GM13976 (cell line): ENCODE measurements at regions not wholly inside any gene's neighbourhood (a gene's known extent, or its start where the extent isn't known, plus 50 kb on each side); places are given as distances from the start of the nearest gene placed in this dataset.

Experiments
- DNase-seq: peaks from one replicate; pipeline ENCODE4 v3.0.0; 2012; ENCODE audit warnings: low spot score
- in situ Hi-C: fragments of 300-500 bp; cut with MboI; formaldehyde crosslinking; loops from one replicate; pipeline ENCODE4 v1.12.0; 2022; ENCODE audit warnings: low sequenced_read_pairs, mixed read lengths, inconsistent platforms; ENCODE audit not compliant: unreplicated experiment
- TF ChIP-seq, protein P1 (sequence below): IDR thresholded peaks from 2 replicates; pipeline ENCODE4 v1.5.1; 2012; ENCODE audit warnings: borderline replicate concordance, mild to moderate bottlenecking; ENCODE audit not compliant: insufficient read depth; ENCODE audit errors: extremely low read depth, missing control alignments, control extremely low read depth

GRCh38 chr6:2440516-2440915 lies 195.1 kb upstream of the GMDS start:
- TF ChIP-seq, protein P1, sequence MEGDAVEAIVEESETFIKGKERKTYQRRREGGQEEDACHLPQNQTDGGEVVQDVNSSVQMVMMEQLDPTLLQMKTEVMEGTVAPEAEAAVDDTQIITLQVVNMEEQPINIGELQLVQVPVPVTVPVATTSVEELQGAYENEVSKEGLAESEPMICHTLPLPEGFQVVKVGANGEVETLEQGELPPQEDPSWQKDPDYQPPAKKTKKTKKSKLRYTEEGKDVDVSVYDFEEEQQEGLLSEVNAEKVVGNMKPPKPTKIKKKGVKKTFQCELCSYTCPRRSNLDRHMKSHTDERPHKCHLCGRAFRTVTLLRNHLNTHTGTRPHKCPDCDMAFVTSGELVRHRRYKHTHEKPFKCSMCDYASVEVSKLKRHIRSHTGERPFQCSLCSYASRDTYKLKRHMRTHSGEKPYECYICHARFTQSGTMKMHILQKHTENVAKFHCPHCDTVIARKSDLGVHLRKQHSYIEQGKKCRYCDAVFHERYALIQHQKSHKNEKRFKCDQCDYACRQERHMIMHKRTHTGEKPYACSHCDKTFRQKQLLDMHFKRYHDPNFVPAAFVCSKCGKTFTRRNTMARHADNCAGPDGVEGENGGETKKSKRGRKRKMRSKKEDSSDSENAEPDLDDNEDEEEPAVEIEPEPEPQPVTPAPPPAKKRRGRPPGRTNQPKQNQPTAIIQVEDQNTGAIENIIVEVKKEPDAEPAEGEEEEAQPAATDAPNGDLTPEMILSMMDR = no peak
- DNase-seq = no peak
- in situ Hi-C loops = no loop called here

GRCh38 chr6:2439632-2440031 lies 194.2 kb upstream of the GMDS start:
- DNase-seq = no peak
- in situ Hi-C loops = no loop called here
- TF ChIP-seq, protein P1 = no peak

DNA sequence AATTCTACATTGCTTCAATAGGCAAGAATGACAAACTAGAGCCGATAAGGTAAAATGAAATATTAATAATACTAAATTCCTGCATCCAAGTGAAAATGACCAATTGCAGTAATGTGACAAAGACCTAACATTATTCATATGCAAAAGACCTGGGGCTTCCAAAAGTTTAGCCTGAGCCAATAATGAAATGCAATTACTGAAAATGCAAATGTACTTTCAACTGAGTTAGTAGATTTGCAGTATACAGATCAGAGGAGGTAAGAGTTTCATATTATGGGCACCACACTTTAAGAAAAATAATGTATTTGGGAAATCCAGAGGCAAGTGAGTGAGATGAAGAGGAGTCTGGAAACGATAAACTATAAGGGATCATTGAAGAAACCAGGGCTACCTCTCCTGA lies 193.7 kb upstream of the GMDS start:
- in situ Hi-C loops = no loop called here
- TF ChIP-seq, protein P1 = no peak
- no peak for DNase-seq

GRCh38 chr6:2436410-2437154 lies 191.2 kb upstream of the GMDS start:
- no peak for DNase-seq
- TF ChIP-seq, protein P1 = no peak
- in situ Hi-C loops = no loop called here

DNA sequence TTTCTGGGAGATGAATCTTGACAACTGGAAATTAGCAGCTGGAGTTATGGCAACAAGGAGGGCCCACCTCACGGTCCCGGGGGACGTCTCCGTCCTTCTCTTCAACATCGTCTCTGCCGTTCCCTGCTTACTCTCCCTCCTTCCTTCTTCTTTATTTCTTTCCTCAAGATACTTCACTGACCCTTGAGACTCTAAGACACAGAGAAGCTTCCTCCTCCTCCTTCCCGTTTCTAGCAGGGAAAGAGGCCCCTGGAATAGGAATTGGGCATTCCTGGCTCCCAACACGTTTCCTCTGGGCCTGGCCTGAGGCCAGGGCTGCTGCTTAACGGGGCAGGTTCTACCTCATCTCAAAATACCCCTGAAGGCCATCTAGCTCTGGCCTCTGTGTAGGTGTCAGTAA lies 189.9 kb upstream of the GMDS start:
- TF ChIP-seq, protein P1 = no peak
- in situ Hi-C loops = no loop called here
- DNase-seq = no peak

GRCh38 chr6:2434912-2435311 lies 189.5 kb upstream of the GMDS start:
- in situ Hi-C loops = no loop called here
- TF ChIP-seq, protein P1 = no peak
- no peak for DNase-seq
